Fibroblast of the aortic adventitia (primary cell): ENCODE measurements at regions not wholly inside any gene's neighbourhood (a gene's known extent, or its start where the extent isn't known, plus 50 kb on each side); places are given as distances from the start of the nearest gene placed in this dataset. TPM values are rescaled to one million over a fixed set of nuclear protein-coding genes. Genes with fewer than 3 reads are reported as not detected.
"Not testable (repeated sequence)": the region's sequence is repeated elsewhere in the genome, so short reads cannot be mapped to it uniquely, and the experiment has no call there.

Source experiments
- DNase-seq: peaks from one replicate; pipeline ENCODE4 v3.0.0-alpha.2; 2010; ENCODE audit warnings: low read depth
- H3K4me3 ChIP-seq: 2 replicates; pipeline ENCODE4 v1.5.1; 2011; ENCODE audit warnings: low read depth, mild to moderate bottlenecking, control low read depth, low read length, moderate library complexity
- small RNA-seq: library from RNA; depleted of rRNA; stranded (forward); fragments of <200 nt; gene quantifications from one replicate; pipeline ENCODE3, GENCODE V24; 2012
- TF ChIP-seq, protein P1 (sequence below): IDR thresholded peaks from 2 replicates; pipeline ENCODE4 v1.5.1; 2011; ENCODE audit warnings: mild to moderate bottlenecking, low read length, control low read depth, inconsistent platforms; ENCODE audit not compliant: insufficient read depth

DNA sequence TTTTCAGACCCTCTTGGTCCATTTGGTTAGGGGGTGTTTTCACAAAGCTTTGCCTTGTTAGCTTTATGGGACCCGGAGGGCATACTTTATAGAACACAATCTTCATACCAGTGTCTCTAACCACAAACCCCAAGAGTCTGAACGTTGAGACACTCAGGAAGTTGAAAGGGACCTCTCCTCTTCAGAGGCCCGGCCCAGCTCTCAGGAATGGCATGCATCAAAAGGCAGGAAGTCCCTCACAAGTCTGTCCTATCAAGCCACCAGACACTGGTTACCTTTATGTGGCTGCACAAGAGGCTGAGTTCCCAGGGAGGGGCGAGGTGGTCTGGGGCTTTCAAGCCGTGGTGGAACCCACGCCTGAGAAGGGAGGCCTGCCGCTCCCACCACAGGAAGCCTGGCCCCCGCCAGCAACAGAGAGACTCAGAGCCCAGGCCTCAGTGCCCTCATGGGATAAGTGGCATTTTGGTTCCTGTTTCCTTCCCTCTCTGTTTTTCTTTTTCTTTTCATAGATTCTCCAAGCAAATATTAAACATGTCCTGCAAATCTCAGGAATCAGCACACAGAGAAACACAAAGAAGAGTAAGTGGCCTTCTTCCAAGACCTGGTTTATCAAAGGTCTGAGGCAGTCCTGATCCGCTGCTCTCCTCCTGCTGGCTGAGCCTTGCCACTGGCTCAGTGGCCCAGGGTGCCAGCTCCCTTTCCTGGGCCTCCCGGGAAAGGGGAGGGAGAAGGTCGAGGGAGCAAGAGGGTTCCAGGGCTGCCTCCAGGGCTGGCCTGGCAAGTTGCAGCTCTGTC lies 50.6 kb upstream of the SMURF2 start:
- not testable (repeated sequence) for DNase-seq, H3K4me3 ChIP-seq
- TF ChIP-seq, protein P1, sequence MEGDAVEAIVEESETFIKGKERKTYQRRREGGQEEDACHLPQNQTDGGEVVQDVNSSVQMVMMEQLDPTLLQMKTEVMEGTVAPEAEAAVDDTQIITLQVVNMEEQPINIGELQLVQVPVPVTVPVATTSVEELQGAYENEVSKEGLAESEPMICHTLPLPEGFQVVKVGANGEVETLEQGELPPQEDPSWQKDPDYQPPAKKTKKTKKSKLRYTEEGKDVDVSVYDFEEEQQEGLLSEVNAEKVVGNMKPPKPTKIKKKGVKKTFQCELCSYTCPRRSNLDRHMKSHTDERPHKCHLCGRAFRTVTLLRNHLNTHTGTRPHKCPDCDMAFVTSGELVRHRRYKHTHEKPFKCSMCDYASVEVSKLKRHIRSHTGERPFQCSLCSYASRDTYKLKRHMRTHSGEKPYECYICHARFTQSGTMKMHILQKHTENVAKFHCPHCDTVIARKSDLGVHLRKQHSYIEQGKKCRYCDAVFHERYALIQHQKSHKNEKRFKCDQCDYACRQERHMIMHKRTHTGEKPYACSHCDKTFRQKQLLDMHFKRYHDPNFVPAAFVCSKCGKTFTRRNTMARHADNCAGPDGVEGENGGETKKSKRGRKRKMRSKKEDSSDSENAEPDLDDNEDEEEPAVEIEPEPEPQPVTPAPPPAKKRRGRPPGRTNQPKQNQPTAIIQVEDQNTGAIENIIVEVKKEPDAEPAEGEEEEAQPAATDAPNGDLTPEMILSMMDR, result peak; percentile 30

Small RNAs in the stretch of these regions (small RNA-seq; reads per million reads assigned to genes)
- gene AC103810.3 (not detected), gene BPTFP1 (not detected), gene MINOS1P2 (not detected), gene MIR6080 (not detected)
